ENCODE measurements at regions not wholly inside any gene's neighbourhood (a gene's known extent, or its start where the extent isn't known, plus 50 kb on each side); places are given as distances from the start of the nearest gene placed in this dataset.

- no peak for TF ChIP-seq CTCF (IDR thresholded peaks at IDR 0.05)
- no peak for TF ChIP-seq POLR2A (IDR thresholded peaks at IDR 0.05)
These were observed 220.1 kb downstream of the TUSC7 start for GRCh38 chr3:116929505-116930222.

Measured in thyroid gland (tissue), 4 donors.